ENCODE measurements at regions not wholly inside any gene's neighbourhood (a gene's known extent, or its start where the extent isn't known, plus 50 kb on each side); places are given as distances from the start of the nearest gene placed in this dataset.
"Not testable (repeated sequence)": the region's sequence is repeated elsewhere in the genome, so short reads cannot be mapped to it uniquely, and the experiment has no call there.

DNA sequence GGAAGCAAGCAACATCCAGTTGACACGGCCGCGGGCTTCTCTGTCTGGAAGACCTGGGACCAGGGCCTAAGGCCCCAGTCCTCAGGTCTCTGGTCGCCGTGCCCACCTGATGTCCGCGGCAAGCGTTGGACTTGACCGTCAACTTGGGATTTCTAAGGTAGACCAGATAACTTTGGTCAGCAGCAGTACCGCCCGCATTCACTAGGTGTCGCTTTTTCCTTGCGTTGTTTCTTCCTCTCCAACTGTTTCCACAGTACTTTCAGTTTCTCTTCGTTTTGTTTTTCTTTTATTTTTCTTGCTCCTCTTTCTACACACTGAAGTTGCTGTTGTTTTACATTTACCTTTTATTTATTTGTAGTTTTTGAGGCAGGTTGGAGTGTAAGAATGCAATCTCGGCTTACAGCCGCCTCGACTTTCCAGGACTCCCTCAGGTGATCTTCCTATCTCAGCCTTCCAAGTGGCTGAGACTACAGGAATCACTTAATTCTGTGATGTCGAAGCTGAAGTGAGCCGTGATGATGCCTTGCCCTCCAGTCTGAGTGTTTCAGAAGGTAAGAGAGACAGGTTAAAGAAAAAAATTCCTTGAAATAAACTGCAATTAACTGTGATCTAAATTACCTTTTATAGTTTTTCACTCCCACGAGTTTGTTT lies 2323.9 kb upstream of the TPTE start:
- TF ChIP-seq, protein P1, sequence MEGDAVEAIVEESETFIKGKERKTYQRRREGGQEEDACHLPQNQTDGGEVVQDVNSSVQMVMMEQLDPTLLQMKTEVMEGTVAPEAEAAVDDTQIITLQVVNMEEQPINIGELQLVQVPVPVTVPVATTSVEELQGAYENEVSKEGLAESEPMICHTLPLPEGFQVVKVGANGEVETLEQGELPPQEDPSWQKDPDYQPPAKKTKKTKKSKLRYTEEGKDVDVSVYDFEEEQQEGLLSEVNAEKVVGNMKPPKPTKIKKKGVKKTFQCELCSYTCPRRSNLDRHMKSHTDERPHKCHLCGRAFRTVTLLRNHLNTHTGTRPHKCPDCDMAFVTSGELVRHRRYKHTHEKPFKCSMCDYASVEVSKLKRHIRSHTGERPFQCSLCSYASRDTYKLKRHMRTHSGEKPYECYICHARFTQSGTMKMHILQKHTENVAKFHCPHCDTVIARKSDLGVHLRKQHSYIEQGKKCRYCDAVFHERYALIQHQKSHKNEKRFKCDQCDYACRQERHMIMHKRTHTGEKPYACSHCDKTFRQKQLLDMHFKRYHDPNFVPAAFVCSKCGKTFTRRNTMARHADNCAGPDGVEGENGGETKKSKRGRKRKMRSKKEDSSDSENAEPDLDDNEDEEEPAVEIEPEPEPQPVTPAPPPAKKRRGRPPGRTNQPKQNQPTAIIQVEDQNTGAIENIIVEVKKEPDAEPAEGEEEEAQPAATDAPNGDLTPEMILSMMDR (conservative IDR thresholded peaks at IDR 0.05; ENCODE audit: low read depth in 2 of 2), result not testable (repeated sequence)
- TF ChIP-seq, protein P2, sequence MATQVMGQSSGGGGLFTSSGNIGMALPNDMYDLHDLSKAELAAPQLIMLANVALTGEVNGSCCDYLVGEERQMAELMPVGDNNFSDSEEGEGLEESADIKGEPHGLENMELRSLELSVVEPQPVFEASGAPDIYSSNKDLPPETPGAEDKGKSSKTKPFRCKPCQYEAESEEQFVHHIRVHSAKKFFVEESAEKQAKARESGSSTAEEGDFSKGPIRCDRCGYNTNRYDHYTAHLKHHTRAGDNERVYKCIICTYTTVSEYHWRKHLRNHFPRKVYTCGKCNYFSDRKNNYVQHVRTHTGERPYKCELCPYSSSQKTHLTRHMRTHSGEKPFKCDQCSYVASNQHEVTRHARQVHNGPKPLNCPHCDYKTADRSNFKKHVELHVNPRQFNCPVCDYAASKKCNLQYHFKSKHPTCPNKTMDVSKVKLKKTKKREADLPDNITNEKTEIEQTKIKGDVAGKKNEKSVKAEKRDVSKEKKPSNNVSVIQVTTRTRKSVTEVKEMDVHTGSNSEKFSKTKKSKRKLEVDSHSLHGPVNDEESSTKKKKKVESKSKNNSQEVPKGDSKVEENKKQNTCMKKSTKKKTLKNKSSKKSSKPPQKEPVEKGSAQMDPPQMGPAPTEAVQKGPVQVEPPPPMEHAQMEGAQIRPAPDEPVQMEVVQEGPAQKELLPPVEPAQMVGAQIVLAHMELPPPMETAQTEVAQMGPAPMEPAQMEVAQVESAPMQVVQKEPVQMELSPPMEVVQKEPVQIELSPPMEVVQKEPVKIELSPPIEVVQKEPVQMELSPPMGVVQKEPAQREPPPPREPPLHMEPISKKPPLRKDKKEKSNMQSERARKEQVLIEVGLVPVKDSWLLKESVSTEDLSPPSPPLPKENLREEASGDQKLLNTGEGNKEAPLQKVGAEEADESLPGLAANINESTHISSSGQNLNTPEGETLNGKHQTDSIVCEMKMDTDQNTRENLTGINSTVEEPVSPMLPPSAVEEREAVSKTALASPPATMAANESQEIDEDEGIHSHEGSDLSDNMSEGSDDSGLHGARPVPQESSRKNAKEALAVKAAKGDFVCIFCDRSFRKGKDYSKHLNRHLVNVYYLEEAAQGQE (IDR thresholded peaks at IDR 0.05; ENCODE audit: unreplicated experiment), result not testable (repeated sequence)
- not testable (repeated sequence) for TF ChIP-seq EZH2 (IDR thresholded peaks at IDR 0.05; ENCODE audit: low read depth, unreplicated experiment); NANOG (IDR thresholded peaks at IDR 0.05; ENCODE audit: borderline replicate concordance)

Data from GM23338 (cell line).